ENCODE measurements at regions not wholly inside any gene's neighbourhood (a gene's known extent, or its start where the extent isn't known, plus 50 kb on each side); places are given as distances from the start of the nearest gene placed in this dataset.
A peak's percentile ranks its signal among the peaks of the same experiment; 100 is the strongest.

GRCh38 chr2:104708967-104709366, 144.9 kb upstream of the POU3F3 start:
- Histone ChIP-seq H3K36me3 (replicated peaks in 1 of 2) (no peaks in the 10 kb centered on the region), H3K9me3 (replicated peaks in 1 of 3) (no peaks in the 10 kb centered on the region), H3K4me3 (no peak overlapping the region), H3K27ac (no peak overlapping the region), H3K27me3 (no peaks in the 10 kb centered on the region), H3K4me1 (replicated peaks in 1 of 2) (no peaks in the 10 kb centered on the region)
- 59 to 75% (median 69%) methylated on average over 3 of the region's 3 CpGs for WGBS, 4 donors
- intact Hi-C loops (cut with DNase I), result no loop called here
- TF ChIP-seq POLR2A (IDR thresholded peaks at IDR 0.05), result no peak
- no peak for DNase-seq

- Histone ChIP-seq H3K27ac (no peak overlapping the region), H3K4me1 (replicated peaks in 1 of 2) (no peaks in the 10 kb centered on the region), H3K9me3 (replicated peaks in 1 of 3) (no peaks in the 10 kb centered on the region), H3K36me3 (replicated peaks in 1 of 2) (no peaks in the 10 kb centered on the region), H3K27me3 (no peaks in the 10 kb centered on the region), H3K4me3 (no peak overlapping the region)
- DNase-seq, result no peak
- intact Hi-C loops (cut with DNase I), result no loop called here
- 79 to 85% (median 83%) methylated on average over 4 of the region's 4 CpGs for WGBS, 4 donors
- TF ChIP-seq CTCF (IDR thresholded peaks at IDR 0.05) (no peak), POLR2A (IDR thresholded peaks at IDR 0.05) (no peak)
Observed at GRCh38 chr2:104716061-104716460, 137.9 kb upstream of the POU3F3 start.

GRCh38 chr2:104733226-104733943, 120.5 kb upstream of the POU3F3 start:
- TF ChIP-seq CTCF (IDR thresholded peaks at IDR 0.05), result peak in 1 of 6 experiments; percentile 21
- TF ChIP-seq POLR2A (IDR thresholded peaks at IDR 0.05), result no peak
- intact Hi-C loops (cut with DNase I), result no loop called here
- Histone ChIP-seq H3K36me3 (replicated peaks in 1 of 2) (no peaks in the 10 kb centered on the region), H3K4me1 (replicated peaks in 1 of 2) (no peaks in the 10 kb centered on the region), H3K4me3 (no peak overlapping the region), H3K9me3 (replicated peaks in 1 of 3) (no peaks in the 10 kb centered on the region), H3K27ac (no peak overlapping the region), H3K27me3 (no peaks in the 10 kb centered on the region)
- peak in 1 of 7 donors; percentile 6 for DNase-seq
- WGBS, 4 donors, result 57 to 69% (median 67%) methylated on average over 4 to 6 of the region's 6 CpGs

- intact Hi-C loops (cut with DNase I), result no loop called here
- H3K27ac ChIP-seq, result no peak overlapping the region
- H3K36me3 ChIP-seq (replicated peaks in 1 of 2), result no peaks in the 10 kb centered on the region
- no peaks in the 10 kb centered on the region for H3K27me3 ChIP-seq
- 40 to 52% (median 48%) methylated on average over 6 of the region's 6 CpGs for WGBS, 4 donors
- no peak for DNase-seq
- H3K4me1 ChIP-seq (replicated peaks in 1 of 2), result no peaks in the 10 kb centered on the region
- H3K9me3 ChIP-seq (replicated peaks in 1 of 3), result no peaks in the 10 kb centered on the region
- H3K4me3 ChIP-seq, result no peak overlapping the region
- TF ChIP-seq POLR2A (IDR thresholded peaks at IDR 0.05) (no peak), CTCF (IDR thresholded peaks at IDR 0.05) (no peak)
Observed at GRCh38 chr2:104734937-104735586, 118.9 kb upstream of the POU3F3 start.
